NOMO-1 (cell line): ENCODE measurements at regions not wholly inside any gene's neighbourhood (a gene's known extent, or its start where the extent isn't known, plus 50 kb on each side); places are given as distances from the start of the nearest gene placed in this dataset.

ENCODE experiments used
- DNase-seq, 2 experiments: peaks; one replicate each; lab custom pipeline; 2025; ENCODE audit not compliant: unreplicated experiment in 2 of 2; lab: John Stamatoyannopoulos, UW

- no peak for DNase-seq
These were observed 320.7 kb downstream of the MTX2 start for GRCh38 chr2:176589825-176590440.

- no peak for DNase-seq
These were observed 323.0 kb downstream of the MTX2 start for GRCh38 chr2:176592216-176592615.

- no peak for DNase-seq
These were observed 326.7 kb downstream of the MTX2 start for GRCh38 chr2:176595986-176596385.

- no peak for DNase-seq
These were observed 328.7 kb downstream of the MTX2 start for GRCh38 chr2:176597916-176598315.

DNA sequence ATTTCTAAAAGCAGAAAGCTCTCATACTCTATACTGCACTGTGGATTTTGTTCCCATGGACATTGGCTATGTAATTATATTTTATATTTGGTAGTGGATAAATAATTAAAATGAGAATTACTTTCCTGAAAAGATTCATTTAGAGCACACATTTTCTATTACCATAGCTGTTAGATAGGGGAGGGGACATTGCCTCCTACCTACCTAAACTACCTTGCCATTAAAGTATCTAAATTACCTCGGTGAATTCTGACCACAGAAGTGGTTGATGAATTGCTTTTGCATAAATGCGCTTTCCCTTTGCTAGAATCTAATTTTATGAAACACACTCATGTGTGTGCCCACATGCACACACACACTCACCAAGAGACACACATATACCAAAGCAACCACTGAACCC, 329.1 kb downstream of the MTX2 start:
- DNase-seq = no peak

DNA sequence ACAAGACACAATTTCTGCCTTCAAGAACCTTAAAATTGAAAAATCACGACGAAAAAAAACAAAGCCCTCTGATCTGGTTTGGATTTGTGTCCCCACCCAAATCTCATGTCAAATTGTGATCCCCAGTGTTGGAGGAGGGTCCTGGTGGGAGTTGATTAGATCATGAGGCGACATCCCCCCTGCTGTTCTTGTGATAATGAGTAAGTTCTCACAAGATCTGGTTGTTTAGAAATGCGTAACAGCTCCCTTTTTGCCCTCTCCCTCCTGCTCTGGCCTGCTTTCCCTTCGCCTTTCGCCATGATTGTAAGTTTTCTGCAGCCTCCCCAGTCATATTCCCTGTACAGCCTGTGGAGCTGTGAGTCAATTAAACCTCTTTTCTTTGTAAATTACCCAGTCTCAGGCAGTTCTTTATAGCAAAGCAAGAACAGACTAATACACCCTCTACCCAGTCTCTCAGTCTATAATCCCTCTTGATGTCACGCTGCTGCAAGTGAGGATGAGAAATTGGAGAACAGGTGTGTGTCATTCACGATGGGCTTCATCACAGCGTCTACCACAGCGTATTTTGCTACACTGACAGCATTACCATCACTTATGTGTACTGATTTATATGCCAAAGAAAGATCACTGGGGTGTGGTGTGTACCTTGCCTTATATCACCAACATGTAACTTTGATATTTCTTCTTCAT, 330.7 kb downstream of the MTX2 start:
- no peak for DNase-seq

- no peak for DNase-seq
These were observed 331.8 kb downstream of the MTX2 start for GRCh38 chr2:176601066-176601465.

DNA sequence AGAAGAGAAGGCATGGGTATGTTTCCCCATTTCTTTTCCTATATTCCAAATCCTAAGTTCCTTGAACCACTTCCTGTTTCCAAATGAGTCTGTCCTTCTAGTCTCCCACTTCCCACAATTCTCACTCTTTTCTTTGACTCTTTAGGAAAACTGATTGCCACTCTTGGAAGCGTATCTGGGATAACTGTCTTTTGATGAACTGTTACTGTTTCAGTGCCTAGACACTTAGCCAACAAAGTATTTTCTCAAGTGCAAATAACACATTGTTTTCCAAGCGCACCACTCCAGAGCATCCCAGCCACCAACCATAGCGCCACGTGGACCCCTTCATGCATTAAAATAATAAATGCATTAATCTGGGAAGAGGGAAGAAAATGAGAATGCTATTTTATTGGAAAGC, 342.8 kb downstream of the MTX2 start:
- DNase-seq = no peak

DNA sequence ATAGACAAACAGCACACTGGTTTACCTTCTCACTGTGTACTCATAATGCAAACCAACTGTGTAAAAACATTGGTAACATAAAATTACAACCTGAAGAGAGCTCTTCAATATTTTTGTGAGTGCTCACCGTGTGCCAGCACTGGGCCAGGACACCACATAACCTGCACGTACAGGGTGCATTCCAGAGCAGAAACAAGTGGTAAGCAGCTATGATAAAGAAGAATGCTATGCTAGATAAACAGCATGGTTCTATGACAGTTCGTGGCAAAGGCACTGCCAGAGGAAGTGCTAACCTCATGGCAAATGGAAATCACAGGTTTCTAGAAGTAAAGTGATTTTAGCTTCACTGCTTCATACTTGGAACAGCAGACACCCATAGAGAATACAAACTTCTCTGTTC, 343.5 kb downstream of the MTX2 start:
- no peak for DNase-seq

DNA sequence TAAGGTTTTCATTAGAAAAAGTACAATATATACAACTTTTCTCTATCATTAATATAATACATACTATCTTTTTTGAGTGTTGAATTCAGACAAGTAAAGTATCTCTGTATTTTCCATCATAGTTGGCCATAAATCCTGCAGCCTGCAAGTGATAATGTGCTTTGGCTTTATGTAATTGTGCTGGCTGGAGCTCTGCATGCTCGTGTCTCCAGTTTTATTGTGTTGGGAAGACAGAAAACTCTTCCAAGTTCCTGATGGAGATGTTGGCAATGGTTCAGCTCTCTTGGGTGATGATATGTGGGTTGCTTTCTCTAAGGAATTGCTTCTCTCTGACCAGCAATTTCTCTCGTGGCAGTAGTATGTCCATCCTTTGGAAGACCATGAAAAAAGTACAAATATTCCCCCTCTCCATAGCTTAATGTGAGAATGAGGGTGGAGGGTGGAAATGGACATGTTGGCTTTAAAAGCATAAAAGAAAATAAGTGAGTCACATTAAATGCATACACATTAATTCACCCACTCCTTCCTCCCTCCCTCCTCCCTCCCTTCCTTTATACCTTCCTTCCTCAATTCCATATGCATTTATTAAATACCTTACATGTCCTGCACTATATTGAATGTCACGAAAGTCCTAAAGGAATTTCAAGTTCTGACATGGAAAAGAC, 344.2 kb downstream of the MTX2 start:
- no peak for DNase-seq

DNA sequence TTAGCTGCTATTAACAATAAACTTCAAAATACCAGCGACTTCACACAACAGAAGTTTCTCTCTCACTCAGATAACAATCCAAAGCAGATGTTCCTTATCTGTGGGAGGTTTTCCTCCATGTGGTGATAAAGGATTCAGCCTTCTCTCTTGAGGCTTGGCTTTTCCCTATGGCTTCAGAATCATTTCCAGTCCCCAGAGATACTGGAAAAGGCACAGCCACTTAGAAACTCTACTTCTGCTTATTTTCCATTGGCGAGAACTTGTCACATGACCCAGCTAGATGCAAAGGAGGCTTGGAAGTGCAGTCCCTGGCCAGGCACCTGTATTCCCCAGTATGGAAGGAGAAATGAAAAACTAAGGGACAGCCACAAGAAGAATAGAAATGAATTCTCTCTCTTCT, 344.8 kb downstream of the MTX2 start:
- DNase-seq = no peak

- DNase-seq = no peak
These were observed 345.7 kb downstream of the MTX2 start for GRCh38 chr2:176614930-176615329.

DNA sequence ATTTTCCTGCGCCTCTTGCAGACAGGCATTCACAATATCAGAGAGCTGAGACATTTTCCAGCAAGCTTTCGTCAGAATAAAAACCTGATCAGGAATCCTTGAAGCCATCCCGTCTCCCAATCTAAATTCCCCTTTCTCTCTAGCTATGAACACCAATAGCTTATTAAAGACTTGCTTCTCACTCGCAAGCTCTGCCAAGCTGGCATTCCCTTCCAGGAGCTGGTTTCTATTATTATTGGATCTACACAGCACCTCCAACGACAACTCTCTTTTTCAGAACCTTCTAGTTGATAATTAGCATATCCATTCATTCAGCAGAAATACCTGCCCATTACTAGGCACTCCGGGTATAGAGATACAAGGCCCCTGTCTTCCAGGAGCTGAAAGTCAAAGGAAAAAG, 350.3 kb downstream of the MTX2 start:
- no peak for DNase-seq

- DNase-seq = no peak
These were observed 352.1 kb downstream of the MTX2 start for GRCh38 chr2:176621350-176621749.

DNA sequence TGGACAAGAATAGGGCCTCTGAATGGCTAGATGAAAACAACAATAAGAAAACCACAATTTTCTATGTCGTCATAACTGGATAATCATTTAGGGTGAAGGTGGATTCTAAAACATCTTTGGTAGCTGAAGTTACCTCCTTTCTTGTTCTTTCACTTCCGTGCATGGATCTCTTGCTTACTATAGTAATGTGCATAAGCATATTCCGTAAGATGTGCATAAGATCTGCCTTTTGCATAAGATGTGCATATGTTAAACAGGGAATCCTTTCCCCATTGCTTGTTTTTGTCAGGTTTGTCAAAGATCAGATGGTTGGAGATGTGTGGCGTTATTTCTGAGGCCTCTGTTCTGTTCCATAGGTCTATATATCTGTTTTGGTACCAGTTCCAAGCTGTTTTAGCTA, 353.6 kb downstream of the MTX2 start:
- DNase-seq = no peak

- DNase-seq = no peak
These were observed 357.6 kb downstream of the MTX2 start for GRCh38 chr2:176626796-176627195.

GRCh38 chr2:176628438-176628837, 359.2 kb downstream of the MTX2 start:
- no peak for DNase-seq

- DNase-seq = no peak
These were observed 364.5 kb downstream of the MTX2 start for GRCh38 chr2:176633754-176634153.

- DNase-seq = no peak
These were observed 367.2 kb downstream of the MTX2 start for GRCh38 chr2:176636401-176636800.

- DNase-seq = no peak
These were observed 367.9 kb downstream of the MTX2 start for GRCh38 chr2:176637142-176637485.

GRCh38 chr2:176637486-176638166, 368.4 kb downstream of the MTX2 start:
- no peak for DNase-seq
